Activated CD4-positive, alpha-beta T cell treated with anti-CD3 and anti-CD28 coated beads, Interleukin-2, amount 50 U/mL, for 1 hour (primary cell): ENCODE measurements at regions not wholly inside any gene's neighbourhood (a gene's known extent, or its start where the extent isn't known, plus 50 kb on each side); places are given as distances from the start of the nearest gene placed in this dataset.
"Not testable (repeated sequence)": the region's sequence is repeated elsewhere in the genome, so short reads cannot be mapped to it uniquely, and the experiment has no call there.

Source experiments
- DNase-seq: peaks from one replicate; pipeline ENCODE4 v3.0.0-alpha.2; 2020

- DNase-seq, result no peak
These were observed 789.9 kb downstream of the IGSF11 start for GRCh38 chr3:118244761-118245160.

GRCh38 chr3:118245312-118245711 lies 789.3 kb downstream of the IGSF11 start:
- no peak for DNase-seq

- not testable (repeated sequence) for DNase-seq
These were observed 775.8 kb downstream of the IGSF11 start for GRCh38 chr3:118258850-118259249.

GRCh38 chr3:118262800-118263402 lies 771.7 kb downstream of the IGSF11 start:
- DNase-seq, result no peak

- DNase-seq, result no peak
These were observed 767.1 kb downstream of the IGSF11 start for GRCh38 chr3:118267588-118267987.

DNA sequence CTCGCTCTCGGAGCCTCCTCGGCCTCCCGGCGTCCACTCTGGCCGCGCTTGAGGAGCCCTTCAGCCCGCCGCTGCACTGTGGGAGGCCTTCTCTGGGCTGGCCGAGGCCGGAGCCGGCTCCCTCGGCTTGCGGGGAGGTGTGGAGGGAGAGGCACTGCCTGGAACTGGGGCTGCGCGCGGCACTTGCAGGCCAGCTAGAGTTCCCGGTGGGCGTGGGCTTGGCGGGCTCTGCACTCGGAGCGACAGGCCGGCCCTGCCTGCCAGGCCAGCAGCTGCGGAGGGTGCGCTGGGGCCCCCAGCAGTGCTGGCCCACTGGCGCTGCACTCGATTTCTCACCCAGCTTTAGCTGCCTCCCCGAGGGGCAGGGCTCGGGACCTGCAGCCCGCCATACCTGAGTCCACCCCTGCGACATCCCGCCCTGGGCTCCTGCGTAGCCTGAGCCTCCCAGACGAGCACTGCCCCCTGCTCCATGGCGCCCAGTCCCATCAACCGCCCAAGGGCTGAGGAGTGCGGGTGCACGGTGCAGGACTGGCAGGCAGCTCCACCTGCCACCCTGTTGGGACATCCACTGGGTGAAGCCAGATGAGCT lies 765.0 kb downstream of the IGSF11 start:
- DNase-seq, result no peak

GRCh38 chr3:118272991-118273390 lies 761.7 kb downstream of the IGSF11 start:
- no peak for DNase-seq

- DNase-seq, result no peak
These were observed 756.8 kb downstream of the IGSF11 start for GRCh38 chr3:118277814-118278213.

DNA sequence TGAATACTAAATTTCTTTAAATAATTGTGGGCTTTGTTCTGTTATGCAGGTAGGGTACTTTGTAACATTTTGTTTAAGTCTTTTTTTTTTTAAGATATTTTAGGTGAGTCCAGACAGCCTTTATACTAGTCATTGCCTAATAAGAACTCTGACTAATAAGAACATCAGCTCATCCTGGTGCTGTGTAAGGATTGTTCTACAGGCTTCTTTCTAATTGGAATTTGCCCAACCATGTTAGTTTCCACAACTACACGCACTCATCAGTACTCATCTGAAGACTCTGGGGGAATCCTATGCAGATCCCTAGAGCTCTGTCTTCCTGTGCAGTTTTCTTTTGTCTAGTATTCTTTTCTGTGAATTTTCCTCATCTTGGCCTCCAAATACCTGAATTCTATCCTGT lies 741.8 kb downstream of the IGSF11 start:
- no peak for DNase-seq

DNA sequence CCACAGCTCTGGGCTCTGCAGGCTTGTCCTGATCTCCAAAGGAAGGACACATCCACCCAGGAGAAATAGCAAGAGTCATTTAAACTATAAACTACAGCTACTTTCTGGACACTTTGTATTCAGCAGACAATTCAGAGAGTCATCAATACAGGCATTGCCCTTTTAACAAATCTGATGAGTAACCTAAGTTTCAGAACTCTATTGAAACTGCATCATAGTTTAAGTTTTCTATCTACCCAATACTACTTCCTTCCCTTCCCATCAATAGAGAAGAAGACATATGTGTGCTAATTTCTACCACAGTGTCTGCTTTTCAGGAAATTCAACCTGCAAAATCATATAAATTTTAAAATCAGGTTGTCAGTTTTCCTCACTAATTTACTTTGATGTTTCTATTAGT lies 736.5 kb downstream of the IGSF11 start:
- no peak for DNase-seq

DNA sequence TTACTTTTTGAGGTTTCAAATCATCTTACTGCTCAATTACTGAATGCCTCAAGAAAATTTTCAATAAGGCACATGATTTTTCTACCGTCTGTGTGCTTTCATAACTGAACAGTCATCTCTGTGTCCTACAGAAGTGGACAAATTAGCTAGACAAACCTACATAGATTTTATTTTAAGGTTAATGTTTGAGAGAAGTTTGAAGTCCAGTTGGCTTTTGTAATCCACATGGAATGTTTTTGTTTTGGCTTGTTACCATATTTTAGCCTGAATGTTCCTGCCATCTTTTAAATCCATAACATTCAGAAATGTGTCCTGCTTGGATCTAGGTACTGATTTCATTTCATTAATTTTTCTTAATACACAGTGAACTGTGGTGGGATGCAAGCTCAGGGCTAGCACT lies 730.1 kb downstream of the IGSF11 start:
- DNase-seq, result no peak

- DNase-seq, result no peak
These were observed 701.9 kb downstream of the IGSF11 start for GRCh38 chr3:118332699-118333098.

- no peak for DNase-seq
These were observed 697.0 kb downstream of the IGSF11 start for GRCh38 chr3:118337649-118338048.

GRCh38 chr3:118347396-118348168 lies 687.1 kb downstream of the IGSF11 start:
- no peak for DNase-seq

DNA sequence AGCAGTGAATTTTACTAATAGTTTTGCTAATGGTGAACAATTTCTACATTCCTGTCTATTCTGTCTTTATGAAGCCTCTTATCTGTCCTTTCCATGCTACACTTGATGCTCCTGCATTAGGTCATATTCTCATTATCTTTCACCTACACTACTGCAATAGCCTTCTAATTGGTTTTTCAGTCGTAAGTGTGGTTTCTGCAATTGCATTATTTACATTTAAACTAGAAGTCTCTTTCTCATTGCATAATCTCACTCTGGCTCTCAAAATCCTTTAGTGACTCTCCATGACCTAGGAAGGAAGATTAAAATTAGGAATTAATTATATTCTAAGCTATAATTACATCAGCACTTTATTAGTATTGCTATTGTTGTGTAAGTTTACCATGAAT lies 686.5 kb downstream of the IGSF11 start:
- DNase-seq, result no peak

GRCh38 chr3:118354556-118354955 lies 680.1 kb downstream of the IGSF11 start:
- DNase-seq, result no peak

DNA sequence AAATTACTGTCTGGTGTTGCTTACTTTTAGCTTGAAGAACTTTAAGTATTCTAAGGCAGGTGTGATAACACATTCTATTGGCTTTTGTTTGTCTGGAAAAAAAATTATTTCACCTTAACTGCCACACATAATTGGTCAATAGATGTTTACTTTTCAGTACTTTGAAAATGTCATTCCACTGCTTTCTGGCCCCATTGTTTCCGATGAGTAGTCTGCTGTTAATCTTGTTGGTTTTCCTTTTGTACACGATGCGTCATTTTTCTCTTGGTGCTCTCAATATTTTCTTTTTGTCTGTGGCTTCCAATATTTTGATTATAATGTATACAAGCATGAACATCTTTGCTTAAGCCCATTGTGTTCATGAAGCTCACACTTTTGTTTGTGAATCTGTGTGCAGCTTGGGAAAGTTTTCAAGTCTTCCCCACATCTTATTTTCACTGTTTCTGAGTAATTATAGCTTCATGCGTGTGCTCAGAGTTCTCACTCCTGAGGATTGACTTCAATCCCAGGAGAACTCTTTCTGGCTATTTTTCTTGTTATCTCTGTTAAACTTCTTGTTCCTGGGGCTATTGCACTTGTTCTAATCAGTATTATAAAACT lies 664.7 kb downstream of the IGSF11 start:
- DNase-seq, result no peak

GRCh38 chr3:118380576-118380975 lies 654.1 kb downstream of the IGSF11 start:
- DNase-seq, result no peak

- no peak for DNase-seq
These were observed 638.2 kb downstream of the IGSF11 start for GRCh38 chr3:118396491-118396890.

- DNase-seq, result no peak
These were observed 634.6 kb downstream of the IGSF11 start for GRCh38 chr3:118400086-118400485.

DNA sequence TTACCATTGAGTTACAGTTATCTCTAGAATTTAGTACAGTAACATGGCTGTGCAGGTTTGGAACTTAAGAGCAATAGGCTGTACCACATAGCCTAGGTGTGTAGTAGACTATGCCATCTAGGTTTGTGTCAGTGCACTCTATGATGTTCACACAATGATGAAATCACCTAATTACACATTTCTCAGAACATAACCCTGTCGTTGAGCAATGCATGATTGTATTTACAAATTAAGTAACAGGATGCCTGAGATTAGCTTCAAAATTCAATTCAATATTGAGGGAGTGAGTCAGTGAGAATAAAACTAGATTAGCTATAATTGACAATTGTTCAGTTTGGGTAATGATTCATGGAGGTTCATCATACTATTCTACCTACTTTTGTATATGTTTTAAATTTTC lies 633.8 kb downstream of the IGSF11 start:
- DNase-seq, result no peak

GRCh38 chr3:118401887-118402286 lies 632.8 kb downstream of the IGSF11 start:
- no peak for DNase-seq

DNA sequence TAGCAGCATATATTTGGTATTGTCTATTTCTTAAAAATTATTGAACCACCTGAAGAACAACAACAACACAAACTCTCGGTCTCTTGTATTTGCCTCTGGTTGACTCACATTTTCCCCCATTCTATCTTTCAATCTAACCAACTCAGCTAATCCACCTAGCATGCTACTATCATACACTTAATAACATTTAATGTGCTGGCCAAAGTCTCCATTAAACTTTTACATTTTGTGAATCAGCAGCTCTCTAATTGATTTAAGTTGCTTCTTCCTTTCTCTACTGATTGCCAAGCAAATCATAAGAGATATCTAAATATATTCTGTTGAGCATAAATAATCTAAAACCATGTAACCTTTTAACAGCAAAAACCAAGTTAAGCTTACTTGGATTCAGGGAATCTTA lies 631.7 kb downstream of the IGSF11 start:
- DNase-seq, result no peak

- DNase-seq, result no peak
These were observed 628.1 kb downstream of the IGSF11 start for GRCh38 chr3:118406562-118406961.
